ENCODE measurements at regions not wholly inside any gene's neighbourhood (a gene's known extent, or its start where the extent isn't known, plus 50 kb on each side); places are given as distances from the start of the nearest gene placed in this dataset.

GRCh38 chr21:35378881-35379280 is 329.8 kb upstream of the RUNX1 start:
- H3K9me3 Mint-ChIP-seq: no peaks in the 10 kb centered on the region
- peaks cover 3% of the 10 kb centered on the region for H3K27me3 Mint-ChIP-seq
- H3K4me1 Mint-ChIP-seq (ENCODE audit: low read depth): peaks cover 4% of the 10 kb centered on the region
- intact Hi-C loops (cut with micrococcal nuclease): no loop called here
- H3K27ac Mint-ChIP-seq: no peak overlapping the region
- no peaks in the 10 kb centered on the region for H3K36me3 Mint-ChIP-seq (ENCODE audit: low read depth)
- no peak overlapping the region for H3K4me3 Mint-ChIP-seq

GRCh38 chr21:35377505-35378090 is 328.5 kb upstream of the RUNX1 start:
- no peaks in the 10 kb centered on the region for H3K27me3 Mint-ChIP-seq
- no peaks in the 10 kb centered on the region for H3K4me1 Mint-ChIP-seq (ENCODE audit: low read depth)
- no peak overlapping the region for H3K27ac Mint-ChIP-seq
- H3K36me3 Mint-ChIP-seq (ENCODE audit: low read depth): no peaks in the 10 kb centered on the region
- H3K4me3 Mint-ChIP-seq: no peak overlapping the region
- H3K9me3 Mint-ChIP-seq: no peaks in the 10 kb centered on the region
- intact Hi-C loops (cut with micrococcal nuclease): no loop called here

GRCh38 chr21:35376406-35377135 is 327.5 kb upstream of the RUNX1 start:
- Mint-ChIP-seq H3K9me3 (no peaks in the 10 kb centered on the region), H3K4me1 (ENCODE audit: low read depth) (no peaks in the 10 kb centered on the region), H3K4me3 (no peak overlapping the region), H3K36me3 (ENCODE audit: low read depth) (no peaks in the 10 kb centered on the region), H3K27ac (no peak overlapping the region), H3K27me3 (no peaks in the 10 kb centered on the region)
- intact Hi-C loops (cut with micrococcal nuclease): no loop called here

- no peak overlapping the region for H3K4me3 Mint-ChIP-seq
- intact Hi-C loops (cut with micrococcal nuclease): no loop called here
- H3K27ac Mint-ChIP-seq: no peak overlapping the region
- no peaks in the 10 kb centered on the region for H3K4me1 Mint-ChIP-seq (ENCODE audit: low read depth)
- H3K27me3 Mint-ChIP-seq: no peaks in the 10 kb centered on the region
- H3K36me3 Mint-ChIP-seq (ENCODE audit: low read depth): no peaks in the 10 kb centered on the region
- H3K9me3 Mint-ChIP-seq: no peaks in the 10 kb centered on the region
These were observed 326.0 kb upstream of the RUNX1 start for GRCh38 chr21:35375115-35375514.

GRCh38 chr21:35373998-35374397 is 324.9 kb upstream of the RUNX1 start:
- Mint-ChIP-seq H3K27ac (no peak overlapping the region), H3K4me1 (ENCODE audit: low read depth) (no peaks in the 10 kb centered on the region), H3K4me3 (no peak overlapping the region), H3K27me3 (no peaks in the 10 kb centered on the region), H3K36me3 (ENCODE audit: low read depth) (no peaks in the 10 kb centered on the region), H3K9me3 (no peaks in the 10 kb centered on the region)
- intact Hi-C loops (cut with micrococcal nuclease): no loop called here

- H3K4me3 Mint-ChIP-seq: no peak overlapping the region
- H3K9me3 Mint-ChIP-seq: no peaks in the 10 kb centered on the region
- H3K27me3 Mint-ChIP-seq: no peaks in the 10 kb centered on the region
- no peak overlapping the region for H3K27ac Mint-ChIP-seq
- H3K4me1 Mint-ChIP-seq (ENCODE audit: low read depth): peaks cover 10% of the 10 kb centered on the region
- intact Hi-C loops (cut with micrococcal nuclease): no loop called here
- no peaks in the 10 kb centered on the region for H3K36me3 Mint-ChIP-seq (ENCODE audit: low read depth)
These were observed 323.1 kb upstream of the RUNX1 start for GRCh38 chr21:35372201-35372600.

- intact Hi-C loops (cut with micrococcal nuclease): no loop called here
- Mint-ChIP-seq H3K27me3 (no peaks in the 10 kb centered on the region), H3K27ac (no peak overlapping the region), H3K4me1 (ENCODE audit: low read depth) (peaks cover 10% of the 10 kb centered on the region), H3K4me3 (no peak overlapping the region), H3K36me3 (ENCODE audit: low read depth) (no peaks in the 10 kb centered on the region), H3K9me3 (no peaks in the 10 kb centered on the region)
These were observed 321.6 kb upstream of the RUNX1 start for GRCh38 chr21:35370671-35371070.

- Mint-ChIP-seq H3K4me3 (no peak overlapping the region), H3K27me3 (no peaks in the 10 kb centered on the region), H3K27ac (no peak overlapping the region), H3K9me3 (no peaks in the 10 kb centered on the region), H3K36me3 (ENCODE audit: low read depth) (no peaks in the 10 kb centered on the region), H3K4me1 (ENCODE audit: low read depth) (peaks cover 10% of the 10 kb centered on the region)
- intact Hi-C loops (cut with micrococcal nuclease): no loop called here
These were observed 321.0 kb upstream of the RUNX1 start for GRCh38 chr21:35370071-35370470.

- peaks cover 10% of the 10 kb centered on the region for H3K4me1 Mint-ChIP-seq (ENCODE audit: low read depth)
- no peaks in the 10 kb centered on the region for H3K36me3 Mint-ChIP-seq (ENCODE audit: low read depth)
- H3K9me3 Mint-ChIP-seq: no peaks in the 10 kb centered on the region
- no peaks in the 10 kb centered on the region for H3K27me3 Mint-ChIP-seq
- no peak overlapping the region for H3K4me3 Mint-ChIP-seq
- intact Hi-C loops (cut with micrococcal nuclease): no loop called here
- no peak overlapping the region for H3K27ac Mint-ChIP-seq
These were observed 319.2 kb upstream of the RUNX1 start for GRCh38 chr21:35368326-35368725.

GRCh38 chr21:35367553-35367952 is 318.5 kb upstream of the RUNX1 start:
- intact Hi-C loops (cut with micrococcal nuclease): no loop called here
- Mint-ChIP-seq H3K27ac (no peak overlapping the region), H3K27me3 (peaks cover under 1% of the 10 kb centered on the region), H3K4me1 (ENCODE audit: low read depth) (peaks cover 10% of the 10 kb centered on the region), H3K4me3 (no peak overlapping the region), H3K9me3 (no peaks in the 10 kb centered on the region), H3K36me3 (ENCODE audit: low read depth) (no peaks in the 10 kb centered on the region)

GRCh38 chr21:35366394-35367080 is 317.4 kb upstream of the RUNX1 start:
- Mint-ChIP-seq H3K36me3 (ENCODE audit: low read depth) (no peaks in the 10 kb centered on the region), H3K4me1 (ENCODE audit: low read depth) (peaks cover 10% of the 10 kb centered on the region), H3K4me3 (no peak overlapping the region), H3K27me3 (peaks cover 2% of the 10 kb centered on the region), H3K27ac (no peak overlapping the region), H3K9me3 (no peaks in the 10 kb centered on the region)
- intact Hi-C loops (cut with micrococcal nuclease): no loop called here

- Mint-ChIP-seq H3K36me3 (ENCODE audit: low read depth) (no peaks in the 10 kb centered on the region), H3K9me3 (no peaks in the 10 kb centered on the region), H3K27me3 (peaks cover 2% of the 10 kb centered on the region), H3K4me3 (no peak overlapping the region), H3K27ac (no peak overlapping the region), H3K4me1 (ENCODE audit: low read depth) (peaks cover 6% of the 10 kb centered on the region)
- intact Hi-C loops (cut with micrococcal nuclease): no loop called here
These were observed 314.4 kb upstream of the RUNX1 start for GRCh38 chr21:35363458-35363857.

- no peaks in the 10 kb centered on the region for H3K9me3 Mint-ChIP-seq
- H3K4me1 Mint-ChIP-seq (ENCODE audit: low read depth): peaks cover 10% of the 10 kb centered on the region
- no peak overlapping the region for H3K27ac Mint-ChIP-seq
- H3K4me3 Mint-ChIP-seq: no peak overlapping the region
- no peaks in the 10 kb centered on the region for H3K36me3 Mint-ChIP-seq (ENCODE audit: low read depth)
- intact Hi-C loops (cut with micrococcal nuclease): no loop called here
- H3K27me3 Mint-ChIP-seq: peaks cover 2% of the 10 kb centered on the region
These were observed 312.9 kb upstream of the RUNX1 start for GRCh38 chr21:35361988-35362387.

- Mint-ChIP-seq H3K27me3 (peaks cover 2% of the 10 kb centered on the region), H3K27ac (peak overlapping the region; percentile 24), H3K4me3 (no peak overlapping the region), H3K4me1 (ENCODE audit: low read depth) (peaks cover 15% of the 10 kb centered on the region), H3K36me3 (ENCODE audit: low read depth) (no peaks in the 10 kb centered on the region), H3K9me3 (no peaks in the 10 kb centered on the region)
- intact Hi-C loops (cut with micrococcal nuclease): no loop called here
These were observed 311.9 kb upstream of the RUNX1 start for GRCh38 chr21:35360870-35361570.

Measured in dendritic cell treated with granulocyte-macrophage colony-stimulating factor and Interleukin-4, amounts not matched to agents 40 ng/mL and 50 ng/mL, for 4 days (primary cell).